SU-DHL-6 (cell line): ENCODE measurements at regions not wholly inside any gene's neighbourhood (a gene's known extent, or its start where the extent isn't known, plus 50 kb on each side); places are given as distances from the start of the nearest gene placed in this dataset.

ENCODE experiments used
- H2AFZ ChIP-seq: fragments of 200-600 bp; sonication (generic); 2 replicates; pipeline ENCODE4 v1.6.1; 2014; ENCODE audit warnings: low read depth, mild to moderate bottlenecking, moderate library complexity, mixed read lengths, antibody characterized with exemption, low read length; ENCODE audit not compliant: severe bottlenecking
- H3F3A ChIP-seq: fragments of 200-600 bp; shearing (Covaris generic); 2 replicates; pipeline ENCODE4 v1.6.0; 2016; ENCODE audit warnings: antibody characterized with exemption, mild to moderate bottlenecking; ENCODE audit not compliant: insufficient read depth
- H3K27ac ChIP-seq: fragments of 200-600 bp; sonication (generic); 2 replicates; pipeline ENCODE4 v1.5.1; 2016; ENCODE audit warnings: low read depth, mild to moderate bottlenecking, low read length, moderate library complexity, mixed read lengths
- H3K27me3 ChIP-seq: fragments of 200-600 bp; sonication (generic), shearing (Covaris generic); 2 replicates; pipeline ENCODE4 v1.6.0; 2014; ENCODE audit warnings: mild to moderate bottlenecking, low read length
- H3K36me3 ChIP-seq: fragments of 200-600 bp; sonication (generic); 2 replicates; pipeline ENCODE4 v1.6.1; 2014; ENCODE audit warnings: mild to moderate bottlenecking, low read length, mixed read lengths
- H3K4me2 ChIP-seq: fragments of 300-600, 200-600 bp; shearing (Covaris generic), sonication (generic); 2 replicates; pipeline ENCODE4 v1.6.0; 2014; ENCODE audit warnings: low read length, low read depth, mild to moderate bottlenecking; ENCODE audit not compliant: poor library complexity, severe bottlenecking
- H3K4me3 ChIP-seq: fragments of 200-600 bp; sonication (generic); 2 replicates; pipeline ENCODE4 v1.5.1; 2014; ENCODE audit warnings: antibody characterized with exemption, low read length, mild to moderate bottlenecking, mixed read lengths; ENCODE audit not compliant: insufficient read depth, poor library complexity, severe bottlenecking
- H3K79me2 ChIP-seq: fragments of 200-600 bp; sonication (generic); 2 replicates; pipeline ENCODE4 v1.6.1; 2014; ENCODE audit warnings: mild to moderate bottlenecking, low read length, moderate library complexity; ENCODE audit not compliant: insufficient read depth
- H3K9ac ChIP-seq: fragments of 200-600 bp; sonication (generic); 2 replicates; pipeline ENCODE4 v1.7.0; 2014; ENCODE audit warnings: mild to moderate bottlenecking, low read length
- H3K9me2 ChIP-seq: fragments of 200-600 bp; sonication (generic); replicated peaks from 2 replicates; pipeline ENCODE4 v1.6.1; 2014; ENCODE audit warnings: low read length; ENCODE audit not compliant: insufficient read depth
- H3K9me3 ChIP-seq: fragments of 200-600 bp; sonication (generic); 2 replicates; pipeline ENCODE4 v1.6.1; 2014; ENCODE audit warnings: low read length, mixed read lengths; ENCODE audit not compliant: insufficient read depth
- H4K20me1 ChIP-seq: fragments of 200-600 bp; sonication (generic); 2 replicates; pipeline ENCODE4 v1.6.1; 2014; ENCODE audit warnings: low read depth, mild to moderate bottlenecking, antibody characterized with exemption, low read length, moderate library complexity, mixed read lengths
- EZH2phosphoT487 ChIP-seq: fragments of 200-600 bp; sonication (generic), shearing (Covaris generic); conservative IDR thresholded peaks from 2 replicates; pipeline ENCODE4 v1.6.1; 2018; ENCODE audit warnings: mild to moderate bottlenecking, antibody characterized with exemption, low read length, moderate library complexity, mixed read lengths
- TF ChIP-seq, protein P1 (sequence below): fragments of 200-600 bp; sonication (generic); IDR thresholded peaks from one replicate; pipeline ENCODE4 v1.5.1; 2017; ENCODE audit warnings: antibody characterized with exemption, mild to moderate bottlenecking, low read length, moderate library complexity; ENCODE audit not compliant: insufficient read depth, poor library complexity, severe bottlenecking

DNA sequence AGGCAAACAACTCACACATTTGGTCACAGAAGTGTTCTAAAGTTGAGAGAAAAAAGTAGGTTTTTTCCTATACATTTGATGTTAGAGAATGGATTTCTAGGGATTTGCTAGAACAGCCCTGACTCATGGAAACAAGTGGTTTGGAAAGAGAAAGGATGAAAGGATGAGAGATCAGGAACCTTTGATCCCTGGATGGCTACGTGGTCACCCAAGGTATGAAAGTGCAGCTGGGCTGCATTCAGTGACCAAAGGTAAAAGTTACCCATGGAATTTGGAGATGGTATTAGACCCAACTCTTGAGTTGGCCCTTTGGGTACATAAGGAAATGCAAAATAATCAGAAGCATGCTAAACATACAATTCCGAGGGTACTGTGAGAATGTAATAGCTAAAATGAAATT lies 61.3 kb upstream of the SPIN1 start:
- Histone ChIP-seq H3K9me3 (no peaks in the 10 kb centered on the region), H3K4me2 (no peak overlapping the region), H3K27ac (no peak overlapping the region), H3K36me3 (no peaks in the 10 kb centered on the region), H3K27me3 (no peaks in the 10 kb centered on the region), H3K9me2 (no peaks in the 10 kb centered on the region), H2AFZ (no peak overlapping the region), H3K9ac (no peak overlapping the region), H4K20me1 (no peaks in the 10 kb centered on the region), H3F3A (no peaks in the 10 kb centered on the region), H3K79me2 (no peaks in the 10 kb centered on the region), H3K4me3 (no peak overlapping the region)
- TF ChIP-seq, protein P1, sequence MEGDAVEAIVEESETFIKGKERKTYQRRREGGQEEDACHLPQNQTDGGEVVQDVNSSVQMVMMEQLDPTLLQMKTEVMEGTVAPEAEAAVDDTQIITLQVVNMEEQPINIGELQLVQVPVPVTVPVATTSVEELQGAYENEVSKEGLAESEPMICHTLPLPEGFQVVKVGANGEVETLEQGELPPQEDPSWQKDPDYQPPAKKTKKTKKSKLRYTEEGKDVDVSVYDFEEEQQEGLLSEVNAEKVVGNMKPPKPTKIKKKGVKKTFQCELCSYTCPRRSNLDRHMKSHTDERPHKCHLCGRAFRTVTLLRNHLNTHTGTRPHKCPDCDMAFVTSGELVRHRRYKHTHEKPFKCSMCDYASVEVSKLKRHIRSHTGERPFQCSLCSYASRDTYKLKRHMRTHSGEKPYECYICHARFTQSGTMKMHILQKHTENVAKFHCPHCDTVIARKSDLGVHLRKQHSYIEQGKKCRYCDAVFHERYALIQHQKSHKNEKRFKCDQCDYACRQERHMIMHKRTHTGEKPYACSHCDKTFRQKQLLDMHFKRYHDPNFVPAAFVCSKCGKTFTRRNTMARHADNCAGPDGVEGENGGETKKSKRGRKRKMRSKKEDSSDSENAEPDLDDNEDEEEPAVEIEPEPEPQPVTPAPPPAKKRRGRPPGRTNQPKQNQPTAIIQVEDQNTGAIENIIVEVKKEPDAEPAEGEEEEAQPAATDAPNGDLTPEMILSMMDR, result no peak
- TF ChIP-seq EZH2phosphoT487, result no peak

DNA sequence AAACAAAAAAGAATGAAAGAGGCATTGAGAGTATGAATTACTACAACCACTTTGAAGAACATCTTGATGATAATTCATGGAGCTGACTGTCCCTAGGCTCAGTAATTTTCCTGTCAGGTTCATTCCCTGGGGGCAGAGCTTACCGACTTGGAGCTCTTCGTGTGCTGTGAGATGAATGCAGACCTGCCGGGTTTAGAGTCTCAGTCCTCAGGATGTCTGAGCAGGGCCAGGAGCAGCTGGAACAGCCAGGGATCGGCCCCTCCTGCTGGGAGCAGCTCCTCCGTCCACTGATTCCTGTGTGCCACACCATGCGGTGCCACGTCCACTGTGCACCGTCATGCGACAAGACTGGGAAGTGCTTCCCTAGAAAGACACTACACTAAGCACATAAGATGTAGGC lies 62.2 kb upstream of the SPIN1 start:
- no peaks in the 10 kb centered on the region for H4K20me1 ChIP-seq
- H3K79me2 ChIP-seq, result no peaks in the 10 kb centered on the region
- no peak overlapping the region for H3K9ac ChIP-seq
- H2AFZ ChIP-seq, result no peak overlapping the region
- H3F3A ChIP-seq, result no peaks in the 10 kb centered on the region
- H3K4me2 ChIP-seq, result no peak overlapping the region
- H3K9me2 ChIP-seq, result no peaks in the 10 kb centered on the region
- H3K27ac ChIP-seq, result no peak overlapping the region
- H3K4me3 ChIP-seq, result no peak overlapping the region
- no peaks in the 10 kb centered on the region for H3K9me3 ChIP-seq
- H3K27me3 ChIP-seq, result no peaks in the 10 kb centered on the region
- no peaks in the 10 kb centered on the region for H3K36me3 ChIP-seq
- TF ChIP-seq, protein P1, result no peak
- no peak for TF ChIP-seq EZH2phosphoT487

DNA sequence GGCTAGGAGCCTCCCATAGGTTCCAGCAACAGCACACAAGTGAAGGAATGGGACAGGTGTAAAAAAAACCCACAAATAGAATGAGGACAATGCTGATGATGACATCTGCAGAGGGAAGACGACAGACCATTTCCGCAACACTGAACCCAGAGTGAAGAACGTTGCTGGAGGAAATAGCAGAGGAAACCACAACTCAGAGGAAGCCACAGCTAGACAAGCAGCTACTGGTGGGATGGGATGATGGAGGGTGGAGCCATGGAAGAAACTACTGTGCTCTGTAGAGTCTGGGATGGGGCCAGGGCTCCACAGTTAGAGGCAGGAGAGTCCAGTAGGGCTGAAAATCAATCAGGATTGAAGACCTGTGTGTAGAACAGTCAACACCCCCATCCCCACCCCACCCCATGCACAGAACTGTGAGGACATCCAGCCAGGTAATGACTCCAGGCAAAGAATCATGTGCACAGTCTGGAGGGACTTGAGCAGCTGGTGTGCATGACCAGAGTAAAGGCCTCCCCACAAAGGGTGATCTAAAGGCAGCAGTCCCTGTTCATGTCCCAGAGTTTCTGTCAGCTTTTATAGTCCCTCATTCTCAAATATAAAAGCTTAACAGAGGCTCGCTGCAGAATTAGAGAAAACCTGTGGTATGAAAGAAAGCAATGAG lies 65.2 kb upstream of the SPIN1 start:
- no peak overlapping the region for H3K4me2 ChIP-seq
- H2AFZ ChIP-seq, result no peak overlapping the region

More for the DNA sequence above, 65.2 kb upstream of the SPIN1 start:
- Histone ChIP-seq H3F3A (no peaks in the 10 kb centered on the region), H3K36me3 (no peaks in the 10 kb centered on the region), H3K9me2 (no peaks in the 10 kb centered on the region), H3K27ac (no peak overlapping the region), H3K79me2 (no peaks in the 10 kb centered on the region), H3K4me3 (no peak overlapping the region), H3K27me3 (no peaks in the 10 kb centered on the region), H3K9ac (no peak overlapping the region), H4K20me1 (no peaks in the 10 kb centered on the region), H3K9me3 (no peaks in the 10 kb centered on the region)
- TF ChIP-seq, protein P1, result no peak
- TF ChIP-seq EZH2phosphoT487, result no peak
